LNCAP (cell line): ENCODE measurements at regions not wholly inside any gene's neighbourhood (a gene's known extent, or its start where the extent isn't known, plus 50 kb on each side); places are given as distances from the start of the nearest gene placed in this dataset.

Source experiments
- CTCF ChIP-seq: fragments of 450-650 bp; IDR thresholded peaks from 2 replicates; pipeline ENCODE4 v1.5.1; 2017; ENCODE audit warnings: mild to moderate bottlenecking

DNA sequence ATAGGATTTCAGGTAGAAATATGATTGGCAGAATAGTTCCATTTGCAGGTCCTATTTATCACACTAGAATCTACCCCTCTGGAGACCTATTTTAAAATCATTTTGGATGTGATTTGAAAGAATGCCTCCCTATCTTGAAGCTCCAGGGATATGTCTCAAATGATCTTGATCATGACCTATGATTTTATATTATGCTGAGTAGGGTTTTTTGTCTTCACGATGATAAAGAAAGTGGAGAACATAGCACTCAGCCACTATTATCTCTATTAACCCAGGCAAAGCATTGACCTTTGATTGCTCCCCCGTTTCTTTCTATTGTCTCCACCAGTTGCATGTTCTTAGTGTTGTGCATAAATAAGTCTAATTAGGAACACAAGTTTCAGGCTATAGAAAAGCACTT lies 307.9 kb downstream of the BLID start:
- no peak for TF ChIP-seq CTCF

DNA sequence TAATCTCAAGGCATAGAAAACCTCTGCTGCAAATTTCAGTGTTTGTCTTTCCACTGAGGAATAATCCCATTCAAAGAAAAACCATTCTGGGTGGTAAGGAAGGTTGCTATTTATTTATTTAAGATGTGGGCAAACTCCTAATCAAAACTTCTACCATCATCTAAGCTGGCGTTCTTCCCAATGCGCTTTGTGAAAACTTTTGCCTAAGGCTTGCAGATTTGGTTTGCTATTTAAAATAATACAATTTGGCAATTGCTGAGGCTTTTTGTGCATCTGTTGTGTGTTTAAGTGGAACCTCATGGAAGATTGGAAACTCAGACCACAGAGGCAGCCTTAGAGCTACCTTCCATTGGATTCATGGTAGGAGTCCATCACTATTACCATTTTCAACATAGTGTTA lies 309.0 kb downstream of the BLID start:
- no peak for TF ChIP-seq CTCF

- TF ChIP-seq CTCF, result no peak
Observed at GRCh38 chr11:121802542-121802941, 313.5 kb downstream of the BLID start.

DNA sequence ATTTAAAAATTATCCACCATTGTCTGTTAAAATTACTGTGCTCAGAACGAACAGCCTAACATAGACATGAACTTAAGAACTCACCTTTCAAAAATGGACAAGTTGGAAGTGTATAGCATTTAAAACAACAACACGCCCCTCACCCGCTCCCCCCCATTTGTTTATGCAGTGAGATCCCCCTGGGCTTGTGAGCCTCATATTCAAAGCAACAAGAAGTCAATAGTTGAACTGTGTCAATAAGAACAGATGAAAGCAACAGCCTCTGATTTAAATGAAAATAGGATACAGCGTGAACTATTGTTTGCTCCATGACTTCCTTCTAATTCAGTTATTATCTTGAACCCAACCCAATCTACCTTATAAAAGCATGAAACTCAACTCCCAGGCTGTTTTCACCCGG lies 314.2 kb downstream of the BLID start:
- no peak for TF ChIP-seq CTCF

DNA sequence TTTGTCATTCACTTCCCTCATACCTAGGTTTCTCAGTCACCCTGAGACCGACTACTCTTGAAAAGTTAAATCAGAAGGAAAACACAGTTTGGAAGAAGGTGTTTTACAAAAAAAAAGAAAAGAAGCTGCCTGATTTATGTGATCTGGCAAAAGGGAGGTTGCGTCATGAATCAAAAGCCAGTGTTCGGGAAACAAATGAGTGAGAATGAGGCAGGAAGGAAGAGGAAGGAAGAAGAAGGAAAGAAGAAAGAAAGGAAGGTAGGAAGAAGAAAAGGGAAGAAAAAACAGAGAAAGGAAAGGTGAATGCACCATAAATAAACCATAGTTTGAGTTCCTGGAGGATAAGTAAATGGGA lies 314.6 kb downstream of the BLID start:
- no peak for TF ChIP-seq CTCF

DNA sequence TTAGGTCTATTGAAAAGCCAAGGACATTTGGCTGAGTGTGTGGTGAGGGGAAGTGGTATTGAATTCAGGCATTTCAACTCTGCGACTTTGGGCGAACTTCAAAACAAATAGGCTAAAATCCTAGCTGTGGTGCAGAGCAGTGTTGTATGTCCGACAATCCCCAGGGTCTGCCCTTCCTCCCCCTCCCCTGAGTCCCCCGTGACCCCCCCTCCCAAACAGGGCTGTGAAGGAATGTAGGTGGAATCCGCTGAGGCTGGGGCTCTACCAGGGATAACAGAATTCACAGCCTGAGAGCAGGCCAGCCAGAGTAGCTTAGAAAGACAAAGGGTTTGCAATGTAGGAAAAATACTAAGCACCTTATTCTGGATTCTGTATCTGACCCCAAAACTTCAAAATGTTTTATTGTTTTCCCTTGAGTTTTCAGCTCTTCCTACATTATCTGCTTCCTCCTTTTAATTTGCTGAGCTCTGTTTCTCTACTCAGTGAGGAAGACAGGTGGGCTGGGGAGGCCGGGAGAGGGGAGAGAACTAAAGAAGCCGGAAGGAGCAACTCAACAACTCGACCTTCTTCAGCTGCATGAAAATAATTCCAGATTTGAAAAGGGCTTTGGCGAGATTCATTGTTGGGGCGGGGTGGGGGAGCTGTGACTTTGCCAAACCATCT lies 315.2 kb downstream of the BLID start:
- TF ChIP-seq CTCF, result no peak

DNA sequence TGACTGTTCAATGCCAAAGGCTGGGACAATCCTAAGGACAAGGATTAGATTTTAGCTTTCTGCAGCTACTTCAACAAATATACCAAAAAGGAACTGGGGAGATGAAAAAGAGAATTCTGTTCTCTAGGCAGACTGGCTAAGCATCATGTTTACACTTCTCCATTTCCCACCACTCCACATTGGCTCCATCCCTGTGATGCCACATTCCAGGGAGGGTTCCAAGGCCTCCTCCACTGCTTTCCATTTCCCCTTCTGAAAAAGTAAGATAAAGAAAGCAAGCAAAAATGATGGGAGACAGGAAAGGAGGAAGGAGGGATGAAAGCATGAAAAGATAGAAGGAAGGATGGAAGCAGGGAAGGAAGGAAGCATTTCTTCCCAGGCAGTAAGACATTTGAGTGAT lies 315.8 kb downstream of the BLID start:
- TF ChIP-seq CTCF, result no peak

DNA sequence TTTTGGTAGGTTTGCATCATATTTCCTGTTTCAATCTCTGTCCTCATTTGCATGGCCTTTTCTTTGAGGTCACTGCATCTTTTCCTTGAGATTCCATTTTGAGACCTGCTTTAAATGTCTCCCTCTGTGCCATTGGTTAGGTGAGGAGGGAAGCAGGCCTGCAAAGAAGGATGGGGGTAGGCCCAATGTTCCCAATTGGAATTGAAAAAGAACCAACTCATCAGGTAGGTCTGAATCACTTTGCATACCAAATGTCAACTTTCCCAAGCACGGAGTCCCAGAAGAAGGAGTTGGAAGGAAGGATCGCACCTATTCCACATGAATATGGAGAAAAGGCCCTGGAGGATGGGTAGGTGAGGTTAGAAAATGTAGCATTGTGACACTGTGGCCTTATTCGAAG lies 318.5 kb downstream of the BLID start:
- no peak for TF ChIP-seq CTCF
